ENCODE measurements at regions not wholly inside any gene's neighbourhood (a gene's known extent, or its start where the extent isn't known, plus 50 kb on each side); places are given as distances from the start of the nearest gene placed in this dataset.
"Not testable (repeated sequence)": the region's sequence is repeated elsewhere in the genome, so short reads cannot be mapped to it uniquely, and the experiment has no call there.

DNA sequence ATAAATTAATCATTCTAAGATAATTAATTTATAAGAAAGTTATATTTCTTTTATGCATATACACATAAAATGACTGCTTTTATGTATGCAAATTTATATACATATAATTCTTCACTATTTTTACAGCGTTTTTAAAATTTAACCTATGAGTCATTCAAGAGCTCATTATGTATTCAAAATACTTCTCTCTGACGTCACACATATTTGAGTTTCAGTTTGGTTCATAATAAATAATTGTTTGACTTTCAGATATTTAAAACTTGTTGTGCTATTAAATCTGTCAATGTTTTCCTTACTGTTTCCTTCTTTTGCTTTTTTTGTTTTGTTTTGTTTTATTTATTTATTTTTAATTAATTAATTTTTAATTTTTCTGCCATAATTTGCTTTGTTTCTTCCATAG lies 467.5 kb upstream of the ADGRB3 start:
- Histone ChIP-seq H3K27ac (ENCODE audit: low read depth, low read length) (no peak overlapping the region), H3K4me1 (ENCODE audit: control insufficient read depth, insufficient read depth, low read length) (no peaks in the 10 kb centered on the region)

DNA sequence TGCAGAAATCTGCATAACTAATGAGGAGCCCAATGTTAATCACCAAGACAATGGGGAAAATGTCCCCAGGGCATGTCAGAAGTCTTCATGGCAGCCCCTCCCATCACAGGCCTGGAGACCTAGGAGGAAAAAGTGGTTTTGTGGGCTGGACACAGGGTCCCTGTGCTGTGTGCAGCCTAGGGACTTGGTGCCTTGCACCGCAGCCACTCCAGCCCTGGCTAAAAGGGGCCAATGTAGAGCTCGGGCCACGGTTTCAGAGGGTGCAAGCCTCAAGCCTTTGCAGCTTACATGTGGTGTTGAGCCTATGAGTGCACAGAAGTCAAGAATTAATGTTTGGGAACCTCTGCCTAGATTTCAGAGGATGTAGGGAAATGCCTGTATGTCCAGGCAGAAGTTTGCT lies 474.3 kb upstream of the ADGRB3 start:
- not testable (repeated sequence) for H3K4me1 ChIP-seq (ENCODE audit: control insufficient read depth, insufficient read depth, low read length); H3K36me3 ChIP-seq (ENCODE audit: control insufficient read depth, insufficient read depth, low read length); H3K4me3 ChIP-seq (ENCODE audit: low read depth, low read length); H3K27ac ChIP-seq (ENCODE audit: low read depth, low read length); H3K27me3 ChIP-seq (ENCODE audit: control insufficient read depth, insufficient read depth, low read length); H3K9ac ChIP-seq (ENCODE audit: low read depth, low read length)
- peaks cover 15% of the 10 kb centered on the region for H3K9me3 ChIP-seq (ENCODE audit: control insufficient read depth, insufficient read depth, low read length)

More for the DNA sequence above, 467.5 kb upstream of the ADGRB3 start:
- Histone ChIP-seq H3K27me3 (ENCODE audit: control insufficient read depth, insufficient read depth, low read length) (no peaks in the 10 kb centered on the region), H3K4me3 (ENCODE audit: low read depth, low read length) (no peak overlapping the region), H3K9me3 (ENCODE audit: control insufficient read depth, insufficient read depth, low read length) (no peaks in the 10 kb centered on the region), H3K36me3 (ENCODE audit: control insufficient read depth, insufficient read depth, low read length) (no peaks in the 10 kb centered on the region), H3K9ac (ENCODE audit: low read depth, low read length) (no peak overlapping the region)

DNA sequence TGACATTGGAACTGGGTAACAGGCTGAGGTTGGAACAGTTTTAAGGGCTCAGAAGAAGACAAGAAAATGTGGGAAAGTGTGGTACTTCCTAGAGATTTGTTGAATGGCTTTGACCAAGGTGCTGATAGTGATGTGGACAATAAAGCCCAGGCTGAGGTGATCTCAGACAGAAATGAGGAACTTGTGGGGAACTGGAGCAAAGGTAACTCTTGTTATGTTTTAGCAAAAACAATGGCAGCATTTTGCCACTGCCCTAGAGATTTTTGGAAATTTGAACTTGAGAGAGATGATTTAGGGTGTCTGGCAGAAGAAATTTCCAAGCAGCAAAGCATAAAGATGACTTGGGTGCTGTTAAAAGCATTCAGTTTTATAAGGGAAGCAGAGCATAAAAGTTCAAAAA lies 474.7 kb upstream of the ADGRB3 start:
- peaks cover 15% of the 10 kb centered on the region for H3K9me3 ChIP-seq (ENCODE audit: control insufficient read depth, insufficient read depth, low read length)
- no peaks in the 10 kb centered on the region for H3K4me1 ChIP-seq (ENCODE audit: control insufficient read depth, insufficient read depth, low read length)

DNA sequence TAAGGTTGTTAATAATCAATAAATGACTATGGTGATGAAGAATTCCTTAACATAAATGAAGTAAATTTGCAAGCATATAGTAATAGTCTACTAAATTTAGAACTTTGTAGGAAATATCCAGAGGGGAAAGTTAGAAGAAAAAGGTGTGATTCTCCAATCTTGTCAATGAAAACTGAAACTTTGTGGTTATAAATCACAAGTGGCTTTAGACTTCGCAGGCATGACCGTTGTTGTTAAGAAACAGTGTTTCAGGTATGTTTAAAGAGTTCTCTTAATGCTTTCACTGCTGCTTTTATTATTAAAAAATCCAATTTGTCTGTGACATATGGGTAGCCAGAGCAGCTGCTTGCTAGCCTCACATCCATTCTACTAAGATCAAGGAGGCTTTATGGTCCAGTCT lies 475.6 kb upstream of the ADGRB3 start:
- H3K4me3 ChIP-seq (ENCODE audit: low read depth, low read length), result no peak overlapping the region
- H3K9me3 ChIP-seq (ENCODE audit: control insufficient read depth, insufficient read depth, low read length), result peaks cover 15% of the 10 kb centered on the region
- no peaks in the 10 kb centered on the region for H3K4me1 ChIP-seq (ENCODE audit: control insufficient read depth, insufficient read depth, low read length)
- H3K9ac ChIP-seq (ENCODE audit: low read depth, low read length), result no peak overlapping the region
- H3K27me3 ChIP-seq (ENCODE audit: control insufficient read depth, insufficient read depth, low read length), result no peaks in the 10 kb centered on the region
- no peaks in the 10 kb centered on the region for H3K36me3 ChIP-seq (ENCODE audit: control insufficient read depth, insufficient read depth, low read length)
- no peak overlapping the region for H3K27ac ChIP-seq (ENCODE audit: low read depth, low read length)

More for the DNA sequence above, 474.7 kb upstream of the ADGRB3 start:
- H3K4me3 ChIP-seq (ENCODE audit: low read depth, low read length), result no peak overlapping the region
- no peak overlapping the region for H3K27ac ChIP-seq (ENCODE audit: low read depth, low read length)
- H3K9ac ChIP-seq (ENCODE audit: low read depth, low read length), result no peak overlapping the region
- H3K27me3 ChIP-seq (ENCODE audit: control insufficient read depth, insufficient read depth, low read length), result no peaks in the 10 kb centered on the region
- H3K36me3 ChIP-seq (ENCODE audit: control insufficient read depth, insufficient read depth, low read length), result no peaks in the 10 kb centered on the region

DNA sequence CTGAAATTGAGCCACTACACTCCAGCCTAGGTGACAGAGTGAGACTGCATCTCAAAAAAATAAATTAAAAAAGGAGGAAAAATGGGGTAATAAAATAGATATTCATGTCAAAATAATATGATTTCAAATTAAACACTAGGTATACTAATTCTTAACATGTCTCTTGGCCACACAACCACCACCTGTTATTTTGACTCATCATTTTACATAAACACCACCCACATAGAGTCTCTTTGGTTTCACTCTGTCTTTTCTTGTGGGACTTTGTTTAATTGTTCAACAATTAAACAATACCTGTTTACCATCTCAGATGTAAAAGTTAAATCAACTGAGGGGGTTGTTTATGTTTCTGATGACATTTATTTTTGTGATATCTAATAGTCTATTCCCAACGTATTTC lies 476.8 kb upstream of the ADGRB3 start:
- Histone ChIP-seq H3K27ac (ENCODE audit: low read depth, low read length) (no peak overlapping the region), H3K9me3 (ENCODE audit: control insufficient read depth, insufficient read depth, low read length) (peaks cover 15% of the 10 kb centered on the region), H3K4me3 (ENCODE audit: low read depth, low read length) (no peak overlapping the region), H3K9ac (ENCODE audit: low read depth, low read length) (no peak overlapping the region), H3K36me3 (ENCODE audit: control insufficient read depth, insufficient read depth, low read length) (no peaks in the 10 kb centered on the region), H3K27me3 (ENCODE audit: control insufficient read depth, insufficient read depth, low read length) (no peaks in the 10 kb centered on the region), H3K4me1 (ENCODE audit: control insufficient read depth, insufficient read depth, low read length) (no peaks in the 10 kb centered on the region)

DNA sequence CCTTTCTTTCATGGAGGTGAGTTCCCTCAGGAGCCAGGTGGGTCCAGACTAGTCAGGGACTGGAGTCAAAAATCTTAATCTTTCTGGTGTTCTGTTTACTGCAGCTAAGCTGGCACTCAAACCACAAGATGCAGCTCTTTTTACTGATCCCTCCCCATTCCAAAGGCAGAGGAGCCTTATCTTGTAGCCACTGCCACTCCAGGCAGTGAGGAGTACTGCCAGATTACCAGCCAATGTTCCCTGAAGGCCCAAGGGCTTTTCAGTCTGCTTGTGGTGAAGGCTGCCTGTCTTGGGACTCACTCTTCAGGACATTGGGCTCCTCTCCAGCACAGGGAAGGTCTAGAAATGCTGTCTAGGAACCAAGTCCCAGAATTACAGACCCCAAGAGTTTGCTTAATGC lies 490.4 kb upstream of the ADGRB3 start:
- H3K36me3 ChIP-seq (ENCODE audit: control insufficient read depth, insufficient read depth, low read length), result no peaks in the 10 kb centered on the region
- peaks cover 3% of the 10 kb centered on the region for H3K4me1 ChIP-seq (ENCODE audit: control insufficient read depth, insufficient read depth, low read length)
- H3K9me3 ChIP-seq (ENCODE audit: control insufficient read depth, insufficient read depth, low read length), result peaks cover 3% of the 10 kb centered on the region; the same call in 1 of the 2 replicates
- no peak overlapping the region for H3K9ac ChIP-seq (ENCODE audit: low read depth, low read length)
- H3K27ac ChIP-seq (ENCODE audit: low read depth, low read length), result no peak overlapping the region
- H3K27me3 ChIP-seq (ENCODE audit: control insufficient read depth, insufficient read depth, low read length), result no peaks in the 10 kb centered on the region
- H3K4me3 ChIP-seq (ENCODE audit: low read depth, low read length), result no peak overlapping the region

DNA sequence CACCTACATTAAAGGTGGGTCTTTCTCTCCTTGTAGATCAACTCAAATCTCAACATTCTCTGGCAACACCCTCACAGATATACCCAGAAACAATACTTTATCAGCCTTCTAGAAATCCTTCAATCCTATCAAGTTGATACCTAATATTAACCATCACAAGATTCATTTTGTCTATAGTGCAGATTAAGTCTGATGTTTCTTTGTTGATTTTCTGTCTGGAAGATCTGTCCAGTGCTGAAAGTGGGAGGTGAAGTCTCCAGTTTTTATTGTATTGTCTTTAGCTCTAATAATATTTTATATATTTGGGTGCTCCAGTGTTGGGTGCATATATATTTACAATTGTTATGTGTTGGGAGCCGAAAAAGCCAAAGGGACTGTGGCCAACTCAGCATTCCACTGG lies 493.9 kb upstream of the ADGRB3 start:
- Histone ChIP-seq H3K27ac (ENCODE audit: low read depth, low read length) (no peak overlapping the region), H3K9me3 (ENCODE audit: control insufficient read depth, insufficient read depth, low read length) (peaks cover 3% of the 10 kb centered on the region; the same call in 1 of the 2 replicates), H3K4me3 (ENCODE audit: low read depth, low read length) (no peak overlapping the region), H3K27me3 (ENCODE audit: control insufficient read depth, insufficient read depth, low read length) (no peaks in the 10 kb centered on the region), H3K36me3 (ENCODE audit: control insufficient read depth, insufficient read depth, low read length) (no peaks in the 10 kb centered on the region), H3K9ac (ENCODE audit: low read depth, low read length) (no peak overlapping the region), H3K4me1 (ENCODE audit: control insufficient read depth, insufficient read depth, low read length) (peaks cover 17% of the 10 kb centered on the region)

DNA sequence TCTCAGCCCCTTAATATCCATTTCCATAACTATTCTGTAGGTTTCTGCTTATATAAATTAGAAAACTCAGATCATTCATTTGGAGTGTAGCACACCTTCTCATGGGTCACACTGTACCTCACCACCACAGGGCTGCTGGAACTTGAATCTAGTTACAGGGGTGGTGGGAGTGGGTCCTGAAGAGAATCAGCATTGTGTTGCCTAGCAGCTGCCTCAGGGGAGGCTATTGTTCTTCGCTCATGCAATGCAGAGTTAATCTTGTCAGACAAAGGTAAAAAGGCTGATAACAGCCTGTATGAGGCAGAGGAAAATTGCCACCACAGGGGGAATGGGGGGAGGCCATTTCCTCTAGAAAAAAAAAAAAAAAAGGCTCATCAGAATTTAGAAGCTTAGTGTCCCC lies 496.0 kb upstream of the ADGRB3 start:
- Histone ChIP-seq H3K27ac (ENCODE audit: low read depth, low read length) (peak overlapping the region; percentile 81), H3K9ac (ENCODE audit: low read depth, low read length) (no peak overlapping the region), H3K9me3 (ENCODE audit: control insufficient read depth, insufficient read depth, low read length) (peaks cover 3% of the 10 kb centered on the region; the same call in 1 of the 2 replicates), H3K4me3 (ENCODE audit: low read depth, low read length) (0 out of 2 replicates have a peak overlapping the region, but pooled peaks have one; percentile 6), H3K27me3 (ENCODE audit: control insufficient read depth, insufficient read depth, low read length) (no peaks in the 10 kb centered on the region), H3K36me3 (ENCODE audit: control insufficient read depth, insufficient read depth, low read length) (no peaks in the 10 kb centered on the region), H3K4me1 (ENCODE audit: control insufficient read depth, insufficient read depth, low read length) (peaks cover 17% of the 10 kb centered on the region)

DNA sequence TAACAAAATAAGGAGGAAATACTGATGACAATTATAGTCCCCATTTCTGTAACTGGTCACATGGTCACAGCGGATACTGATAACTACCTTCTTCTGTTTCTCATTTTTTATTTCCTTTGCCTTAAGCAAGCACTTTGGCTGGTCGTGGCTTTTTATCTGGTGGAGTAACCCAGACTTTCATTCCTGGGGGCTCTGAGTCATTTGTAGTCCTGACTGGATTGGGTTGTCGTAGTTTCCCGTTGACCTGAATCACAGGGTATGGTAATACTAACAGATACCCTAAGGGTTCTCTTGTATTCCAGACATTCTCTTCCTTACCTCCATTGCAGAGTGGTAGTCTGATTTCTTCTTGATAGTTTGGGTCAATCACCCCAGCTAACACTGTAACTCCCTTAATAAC lies 500.3 kb upstream of the ADGRB3 start:
- no peak overlapping the region for H3K9ac ChIP-seq (ENCODE audit: low read depth, low read length)
- no peaks in the 10 kb centered on the region for H3K27me3 ChIP-seq (ENCODE audit: control insufficient read depth, insufficient read depth, low read length)
- H3K4me3 ChIP-seq (ENCODE audit: low read depth, low read length), result no peak overlapping the region
- H3K36me3 ChIP-seq (ENCODE audit: control insufficient read depth, insufficient read depth, low read length), result no peaks in the 10 kb centered on the region
- no peak overlapping the region for H3K27ac ChIP-seq (ENCODE audit: low read depth, low read length)
- H3K9me3 ChIP-seq (ENCODE audit: control insufficient read depth, insufficient read depth, low read length), result no peaks in the 10 kb centered on the region
- peaks cover 15% of the 10 kb centered on the region for H3K4me1 ChIP-seq (ENCODE audit: control insufficient read depth, insufficient read depth, low read length)

DNA sequence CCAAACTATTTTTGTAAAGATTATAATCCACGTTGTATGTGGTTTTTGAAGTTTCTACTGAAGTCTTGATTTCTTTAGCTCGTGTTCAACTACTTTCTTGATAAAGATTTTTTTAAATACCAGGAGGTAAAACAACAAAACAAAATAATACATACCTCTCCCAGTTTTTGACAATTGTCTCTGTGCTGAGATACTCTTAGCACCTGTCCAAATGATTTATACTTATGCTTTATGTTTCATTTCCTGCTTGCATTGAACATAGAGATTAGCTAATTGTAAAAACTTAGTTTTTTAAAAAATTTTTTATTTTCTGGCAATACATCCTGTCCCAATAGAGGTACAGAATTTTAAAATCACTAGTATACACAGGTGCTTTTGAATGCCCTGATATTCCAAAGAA lies 506.9 kb upstream of the ADGRB3 start:
- Histone ChIP-seq H3K27ac (ENCODE audit: low read depth, low read length) (no peak overlapping the region), H3K4me1 (ENCODE audit: control insufficient read depth, insufficient read depth, low read length) (no peaks in the 10 kb centered on the region), H3K9me3 (ENCODE audit: control insufficient read depth, insufficient read depth, low read length) (no peaks in the 10 kb centered on the region), H3K9ac (ENCODE audit: low read depth, low read length) (no peak overlapping the region), H3K27me3 (ENCODE audit: control insufficient read depth, insufficient read depth, low read length) (no peaks in the 10 kb centered on the region), H3K4me3 (ENCODE audit: low read depth, low read length) (no peak overlapping the region), H3K36me3 (ENCODE audit: control insufficient read depth, insufficient read depth, low read length) (no peaks in the 10 kb centered on the region)

DNA sequence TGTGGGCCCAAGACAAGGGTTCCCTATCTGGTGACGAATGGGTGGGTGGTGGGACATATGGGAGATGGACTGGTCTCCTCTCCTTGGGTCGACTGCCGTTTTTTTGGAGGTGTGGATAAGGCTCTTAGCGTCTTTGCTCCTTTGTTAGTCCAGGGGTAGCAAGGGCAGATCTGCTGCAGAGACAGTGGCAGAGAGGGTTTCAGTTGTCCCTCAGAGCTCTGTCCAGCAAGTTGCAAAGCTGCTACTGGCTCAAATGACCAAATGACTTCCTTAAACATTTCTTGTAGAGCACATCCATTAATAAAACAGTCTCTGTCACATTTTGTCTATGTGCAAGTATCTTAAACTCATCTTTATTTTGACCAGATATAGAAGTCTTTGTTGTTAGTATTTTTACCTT lies 508.0 kb upstream of the ADGRB3 start:
- no peaks in the 10 kb centered on the region for H3K36me3 ChIP-seq (ENCODE audit: control insufficient read depth, insufficient read depth, low read length)
- peaks cover 9% of the 10 kb centered on the region for H3K9me3 ChIP-seq (ENCODE audit: control insufficient read depth, insufficient read depth, low read length)
- no peaks in the 10 kb centered on the region for H3K27me3 ChIP-seq (ENCODE audit: control insufficient read depth, insufficient read depth, low read length)
- H3K4me1 ChIP-seq (ENCODE audit: control insufficient read depth, insufficient read depth, low read length), result no peaks in the 10 kb centered on the region
- no peak overlapping the region for H3K27ac ChIP-seq (ENCODE audit: low read depth, low read length)
- H3K9ac ChIP-seq (ENCODE audit: low read depth, low read length), result no peak overlapping the region
- no peak overlapping the region for H3K4me3 ChIP-seq (ENCODE audit: low read depth, low read length)
